Esophagus mucosa (tissue), 1 donor: ENCODE measurements at regions not wholly inside any gene's neighbourhood (a gene's known extent, or its start where the extent isn't known, plus 50 kb on each side); places are given as distances from the start of the nearest gene placed in this dataset.

Source experiments
- ATAC-seq: fragments of 200-7000 bp; cut with Tn5 transposase; one replicate; pipeline ENCODE4 v1.9.1; 2020
- donor health status: DM: yes; HTN: yes; CAD: no.

GRCh38 chr14:85426068-85426935 is 103.6 kb upstream of the FLRT2 start:
- ATAC-seq = no peak

GRCh38 chr14:85428926-85429325 is 101.0 kb upstream of the FLRT2 start:
- ATAC-seq = no peak

GRCh38 chr14:85437148-85437547 is 92.8 kb upstream of the FLRT2 start:
- peak; percentile 99 for ATAC-seq

- ATAC-seq = peak; percentile 22
Observed at GRCh38 chr14:85438001-85438400, 91.9 kb upstream of the FLRT2 start.

GRCh38 chr14:85438481-85438942 is 91.4 kb upstream of the FLRT2 start:
- ATAC-seq = no peak

- ATAC-seq = no peak
Observed at GRCh38 chr14:85439696-85440328, 90.1 kb upstream of the FLRT2 start.

- no peak for ATAC-seq
Observed at GRCh38 chr14:85441909-85442643, 87.9 kb upstream of the FLRT2 start.

- peak; percentile 77 for ATAC-seq
Observed at GRCh38 chr14:85442996-85443395, 86.9 kb upstream of the FLRT2 start.

- no peak for ATAC-seq
Observed at GRCh38 chr14:85444635-85445034, 85.3 kb upstream of the FLRT2 start.

- ATAC-seq = no peak
Observed at GRCh38 chr14:85445151-85445795, 84.7 kb upstream of the FLRT2 start.

GRCh38 chr14:85447883-85448282 is 82.1 kb upstream of the FLRT2 start:
- ATAC-seq = no peak

GRCh38 chr14:85451421-85451820 is 78.5 kb upstream of the FLRT2 start:
- ATAC-seq = no peak

GRCh38 chr14:85453401-85454225 is 76.3 kb upstream of the FLRT2 start:
- no peak for ATAC-seq

GRCh38 chr14:85454226-85454813 is 75.6 kb upstream of the FLRT2 start:
- ATAC-seq = no peak

GRCh38 chr14:85459361-85460000 is 70.5 kb upstream of the FLRT2 start:
- ATAC-seq = no peak

GRCh38 chr14:85461432-85462133 is 68.4 kb upstream of the FLRT2 start:
- ATAC-seq = no peak

GRCh38 chr14:85463512-85463911 is 66.4 kb upstream of the FLRT2 start:
- ATAC-seq = no peak

GRCh38 chr14:85464135-85464895 is 65.6 kb upstream of the FLRT2 start:
- ATAC-seq = no peak

- no peak for ATAC-seq
Observed at GRCh38 chr14:85466678-85467077, 63.3 kb upstream of the FLRT2 start.
